HEK293 (cell line): ENCODE measurements at regions not wholly inside any gene's neighbourhood (a gene's known extent, or its start where the extent isn't known, plus 50 kb on each side); places are given as distances from the start of the nearest gene placed in this dataset.
"Not testable (repeated sequence)": the region's sequence is repeated elsewhere in the genome, so short reads cannot be mapped to it uniquely, and the experiment has no call there.

ENCODE experiments used
- CTCF ChIA-PET: fragments of 350-600 bp; formaldehyde crosslinking; extraction: SDS; loops from one replicate; lab custom pipeline; 2021; ENCODE audit warnings: antibody characterized with exemption; lab: Yijun Ruan, JAX
- POLR2A ChIA-PET: fragments of 300-600 bp; formaldehyde crosslinking; extraction: SDS; loops from one replicate; lab custom pipeline; 2020; ENCODE audit warnings: antibody characterized with exemption, inconsistent platforms; lab: Yijun Ruan, JAX
- H3K27ac ChIP-seq: fragments of 200-500 bp; sonication (Bioruptor generic); 2 replicates; pipeline ENCODE4 v1.5.1; 2014; ENCODE audit warnings: low read depth, low read length, control low read depth, inconsistent platforms; ENCODE audit errors: extremely low read depth
- H3K36me3 ChIP-seq, 2 experiments: fragments of 200-500 bp in 1 of 2; sonication (Bioruptor generic) in 1 of 2; 1 replicate in 1 of 2; 2 replicates in 1 of 2; pipeline ENCODE4 v1.5.1; 2014 to 2017; ENCODE audit warnings: inconsistent platforms in 2 of 2, low read length in 2 of 2; ENCODE audit not compliant: control insufficient read depth in 2 of 2, insufficient read depth in 1 of 2
- H3K4me1 ChIP-seq: fragments of 200-500 bp; sonication (Bioruptor generic); 2 replicates; pipeline ENCODE4 v1.5.1; 2014; ENCODE audit warnings: mild to moderate bottlenecking, low read length, inconsistent platforms; ENCODE audit not compliant: control insufficient read depth, insufficient read depth
- H3K4me3 ChIP-seq: 2 replicates; pipeline ENCODE4 v1.5.1; 2011; ENCODE audit warnings: low read depth, mild to moderate bottlenecking, control low read depth, low read length, moderate library complexity
- H3K9me3 ChIP-seq: fragments of 200-500 bp; sonication (Bioruptor generic); 2 replicates; pipeline ENCODE4 v1.5.1; 2014; ENCODE audit warnings: low read depth, low read length, inconsistent platforms; ENCODE audit not compliant: control insufficient read depth, insufficient read depth
- KLF1 ChIP-seq: fragments of 450-650 bp; formaldehyde crosslinking; IDR thresholded peaks from 2 replicates; pipeline ENCODE4 v1.5.1; 2016; ENCODE audit warnings: missing biosample characterization, missing genetic modification characterization
- MEIS1 ChIP-seq: sonication (generic); formaldehyde crosslinking; IDR thresholded peaks from 2 replicates; pipeline ENCODE4 v1.8.1; 2022; ENCODE audit warnings: missing genetic modification reagents, mild to moderate bottlenecking, borderline replicate concordance
- PRDM10 ChIP-seq: fragments of 450-650 bp; formaldehyde crosslinking; IDR thresholded peaks from 2 replicates; pipeline ENCODE4 v1.5.1; 2016; ENCODE audit warnings: missing biosample characterization, missing genetic modification characterization
- SETDB1 ChIP-seq: IDR thresholded peaks from one replicate; pipeline ENCODE4 v1.6.1; 2017; ENCODE audit warnings: mild to moderate bottlenecking, low read length, moderate library complexity, mixed read lengths; ENCODE audit not compliant: insufficient read length
- SP7 ChIP-seq: fragments of 450-650 bp; formaldehyde crosslinking; IDR thresholded peaks from 2 replicates; pipeline ENCODE4 v1.5.1; 2016; ENCODE audit warnings: missing biosample characterization, missing genetic modification characterization
- ZNF114 ChIP-seq: fragments of 450-650 bp; formaldehyde crosslinking; IDR thresholded peaks from 2 replicates; pipeline ENCODE4 v1.5.0; 2017; ENCODE audit warnings: missing biosample characterization, missing genetic modification characterization
- ZNF146 ChIP-seq: fragments of 450-650 bp; formaldehyde crosslinking; IDR thresholded peaks from 2 replicates; pipeline ENCODE4 v1.5.1; 2016; ENCODE audit warnings: missing biosample characterization, missing genetic modification characterization
- ZNF202 ChIP-seq: fragments of 450-650 bp; formaldehyde crosslinking; IDR thresholded peaks from 2 replicates; pipeline ENCODE4 v1.5.1; 2016; ENCODE audit warnings: missing biosample characterization, missing genetic modification characterization, borderline replicate concordance
- ZNF280C ChIP-seq: fragments of 450-650 bp; formaldehyde crosslinking; IDR thresholded peaks from 2 replicates; pipeline ENCODE4 v1.5.1; 2016; ENCODE audit warnings: missing biosample characterization, missing genetic modification characterization
- ZNF341 ChIP-seq: fragments of 450-650 bp; formaldehyde crosslinking; IDR thresholded peaks from 2 replicates; pipeline ENCODE4; 2016; ENCODE audit warnings: low read depth, missing biosample characterization, missing genetic modification characterization
- ZNF423 ChIP-seq: fragments of 450-650 bp; formaldehyde crosslinking; IDR thresholded peaks from 2 replicates; pipeline ENCODE4 v1.5.1; 2016; ENCODE audit warnings: missing biosample characterization, missing genetic modification characterization
- ZNF544 ChIP-seq: fragments of 450-650 bp; formaldehyde crosslinking; IDR thresholded peaks from 2 replicates; pipeline ENCODE4 v1.5.0; 2017; ENCODE audit warnings: missing biosample characterization, missing genetic modification characterization
- ZNF560 ChIP-seq: fragments of 450-650 bp; formaldehyde crosslinking; IDR thresholded peaks from 2 replicates; pipeline ENCODE4 v1.5.1; 2017; ENCODE audit warnings: missing biosample characterization, missing genetic modification characterization, borderline replicate concordance
- ZNF561 ChIP-seq: fragments of 450-650 bp; IDR thresholded peaks from 2 replicates; pipeline ENCODE4 v1.5.1; 2018; ENCODE audit warnings: missing biosample characterization, missing genetic modification characterization, borderline replicate concordance
- ZNF664 ChIP-seq: fragments of 450-650 bp; formaldehyde crosslinking; IDR thresholded peaks from 2 replicates; pipeline ENCODE4 v1.5.1; 2016; ENCODE audit warnings: missing biosample characterization, missing genetic modification characterization
- ZNF677 ChIP-seq: fragments of 450-650 bp; IDR thresholded peaks from 2 replicates; pipeline ENCODE4 v1.5.0; 2018; ENCODE audit warnings: missing biosample characterization, mild to moderate bottlenecking, missing genetic modification characterization, moderate library complexity
- ZNF707 ChIP-seq: fragments of 450-650 bp; formaldehyde crosslinking; IDR thresholded peaks from 2 replicates; pipeline ENCODE4 v1.5.1; 2016; ENCODE audit warnings: missing biosample characterization, missing genetic modification characterization
- ZNF768 ChIP-seq: fragments of 450-650 bp; formaldehyde crosslinking; IDR thresholded peaks from 2 replicates; pipeline ENCODE4 v1.5.1; 2018; ENCODE audit warnings: missing biosample characterization, mild to moderate bottlenecking, missing genetic modification characterization
- TF ChIP-seq, protein P1 (sequence below): fragments of 450-650 bp; formaldehyde crosslinking; IDR thresholded peaks from 2 replicates; pipeline ENCODE4 v1.5.1; 2016; ENCODE audit warnings: missing biosample characterization, missing genetic modification characterization

- H3K4me3 ChIP-seq, H3K27ac ChIP-seq, H3K4me1 ChIP-seq, CTCF ChIA-PET, POLR2A ChIA-PET, H3K36me3 ChIP-seq, H3K9me3 ChIP-seq: not testable (repeated sequence)
- TF ChIP-seq ZNF146 (tag by site-specific recombination), result peak; percentile 97
- TF ChIP-seq, protein P1, sequence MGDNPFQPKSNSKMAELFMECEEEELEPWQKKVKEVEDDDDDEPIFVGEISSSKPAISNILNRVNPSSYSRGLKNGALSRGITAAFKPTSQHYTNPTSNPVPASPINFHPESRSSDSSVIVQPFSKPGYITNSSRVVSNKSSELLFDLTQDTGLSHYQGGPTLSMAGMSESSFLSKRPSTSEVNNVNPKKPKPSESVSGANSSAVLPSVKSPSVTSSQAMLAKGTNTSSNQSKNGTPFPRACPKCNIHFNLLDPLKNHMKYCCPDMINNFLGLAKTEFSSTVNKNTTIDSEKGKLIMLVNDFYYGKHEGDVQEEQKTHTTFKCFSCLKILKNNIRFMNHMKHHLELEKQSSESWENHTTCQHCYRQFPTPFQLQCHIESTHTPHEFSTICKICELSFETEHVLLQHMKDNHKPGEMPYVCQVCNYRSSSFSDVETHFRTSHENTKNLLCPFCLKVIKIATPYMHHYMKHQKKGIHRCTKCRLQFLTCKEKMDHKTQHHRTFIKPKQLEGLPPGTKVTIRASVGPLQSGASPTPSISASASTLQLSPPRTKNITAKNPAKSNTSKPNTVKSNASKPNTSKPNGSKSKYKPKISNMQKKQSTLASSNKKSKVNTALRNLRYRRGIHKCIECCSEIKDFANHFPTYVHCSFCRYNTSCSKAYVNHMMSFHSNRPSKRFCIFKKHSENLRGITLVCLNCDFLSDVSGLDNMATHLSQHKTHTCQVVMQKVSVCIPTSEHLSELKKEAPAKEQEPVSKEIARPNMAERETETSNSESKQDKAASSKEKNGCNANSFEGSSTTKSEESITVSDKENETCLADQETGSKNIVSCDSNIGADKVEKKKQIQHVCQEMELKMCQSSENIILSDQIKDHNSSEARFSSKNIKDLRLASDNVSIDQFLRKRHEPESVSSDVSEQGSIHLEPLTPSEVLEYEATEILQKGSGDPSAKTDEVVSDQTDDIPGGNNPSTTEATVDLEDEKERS, result peak; percentile 78
Measured at GRCh38 chr1:29400203-29400602, 163.9 kb downstream of the PTPRU start.

- Histone ChIP-seq H3K9me3 (no peaks in the 10 kb centered on the region), H3K4me3 (no peak overlapping the region), H3K36me3 (no peaks in the 10 kb centered on the region), H3K27ac (no peak overlapping the region), H3K4me1 (no peaks in the 10 kb centered on the region)
- ChIA-PET POLR2A (no interaction called here), CTCF (interaction anchor here (1.0 kb wide), 1 partner anchor 47 kb away, joined by 3 read pairs; no protein-coding TSS in a partner anchor)
- TF ChIP-seq ZNF114 (tag by site-specific recombination) (no peak), ZNF544 (tag by site-specific recombination) (no peak), ZNF202 (tag by site-specific recombination) (no peak), ZNF560 (no peak), ZNF768 (tag by site-specific recombination) (no peak), ZNF677 (tag by site-specific recombination) (no peak), ZNF707 (peak; percentile 80)
Measured at GRCh38 chr1:29399465-29399864, 163.1 kb downstream of the PTPRU start.

- Histone ChIP-seq H3K4me1 (no peaks in the 10 kb centered on the region), H3K4me3 (no peak overlapping the region), H3K27ac (no peak overlapping the region), H3K9me3 (no peaks in the 10 kb centered on the region), H3K36me3 (no peaks in the 10 kb centered on the region)
- TF ChIP-seq ZNF664, result no peak
- TF ChIP-seq MEIS1 (CRISPR knock-in tag), result no peak
- TF ChIP-seq ZNF202 (tag by site-specific recombination), result no peak
- no peak for TF ChIP-seq ZNF341
- no peak for TF ChIP-seq PRDM10 (tag by site-specific recombination)
- no peak for TF ChIP-seq ZNF423 (tag by site-specific recombination)
- no peak for TF ChIP-seq KLF1
- TF ChIP-seq SETDB1, result no peak
- no peak for TF ChIP-seq SP7 (tag by site-specific recombination)
- TF ChIP-seq ZNF280C (tag by site-specific recombination), result no peak
- no peak for TF ChIP-seq ZNF561 (tag by site-specific recombination)
- POLR2A ChIA-PET, result no interaction called here
- CTCF ChIA-PET, result interaction anchor here (1.0 kb wide), 1 partner anchor 48 kb away, joined by 3 read pairs; no protein-coding TSS in a partner anchor
Measured at GRCh38 chr1:29398431-29398830, 162.1 kb downstream of the PTPRU start.
